MM.1S (cell line): ENCODE measurements at regions not wholly inside any gene's neighbourhood (a gene's known extent, or its start where the extent isn't known, plus 50 kb on each side); places are given as distances from the start of the nearest gene placed in this dataset.

Experiments used
- DNase-seq: peaks from one replicate; pipeline ENCODE4 v3.0.0-alpha.2; 2015
- H2AFZ ChIP-seq: fragments of 300-600 bp; sonication (generic); 2 replicates; pipeline ENCODE4 v1.6.0; 2016; ENCODE audit warnings: antibody characterized with exemption, low read length
- H3F3A ChIP-seq: fragments of 300-600 bp; sonication (generic); 2 replicates; pipeline ENCODE4 v1.6.1; 2016; ENCODE audit warnings: mild to moderate bottlenecking, antibody characterized with exemption, low read length, moderate library complexity, mixed read lengths; ENCODE audit not compliant: insufficient read depth
- H3K27ac ChIP-seq: fragments of 300-600 bp; sonication (generic); 2 replicates; pipeline ENCODE4 v1.5.1; 2016; ENCODE audit warnings: mild to moderate bottlenecking, low read length
- H3K27me3 ChIP-seq: fragments of 300-600 bp; sonication (generic); replicated peaks from 2 replicates; pipeline ENCODE4 v1.6.0; 2016; ENCODE audit warnings: low read length; ENCODE audit not compliant: insufficient read depth
- H3K36me3 ChIP-seq: fragments of 300-600 bp; sonication (generic); replicated peaks from 2 replicates; pipeline ENCODE4 v1.6.1; 2016; ENCODE audit warnings: mild to moderate bottlenecking, low read length, mixed read lengths; ENCODE audit not compliant: insufficient read depth
- H3K4me1 ChIP-seq: fragments of 300-600 bp; sonication (generic); 2 replicates; pipeline ENCODE4 v1.6.1; 2016; ENCODE audit warnings: low read length, mixed read lengths
- H3K4me2 ChIP-seq: fragments of 300-600 bp; sonication (generic); 2 replicates; pipeline ENCODE4 v1.6.0; 2016; ENCODE audit warnings: low read depth, low read length
- H3K4me3 ChIP-seq: fragments of 300-600 bp; sonication (generic); 2 replicates; pipeline ENCODE4 v1.5.1; 2016; ENCODE audit warnings: low read length, mixed read lengths
- H3K79me2 ChIP-seq: fragments of 300-600 bp; sonication (generic); 2 replicates; pipeline ENCODE4 v1.6.1; 2016; ENCODE audit warnings: mixed run types, low read length, mixed read lengths
- H3K9ac ChIP-seq: fragments of 300-600 bp; sonication (generic); 2 replicates; pipeline ENCODE4 v1.6.1; 2016; ENCODE audit warnings: low read length, mixed read lengths
- H3K9me2 ChIP-seq: fragments of 300-600 bp; sonication (generic); replicated peaks from 2 replicates; pipeline ENCODE4 v1.6.1; 2016; ENCODE audit warnings: mild to moderate bottlenecking, low read length, mixed read lengths; ENCODE audit not compliant: insufficient read depth
- H3K9me3 ChIP-seq: fragments of 300-600 bp; sonication (generic); replicated peaks from 2 replicates; pipeline ENCODE4 v1.6.1; 2016; ENCODE audit warnings: mild to moderate bottlenecking, low read length, mixed read lengths; ENCODE audit not compliant: insufficient read depth
- H4K20me1 ChIP-seq: fragments of 300-600 bp; sonication (generic); 2 replicates; pipeline ENCODE4 v1.6.1; 2016; ENCODE audit warnings: mild to moderate bottlenecking, low read length, moderate library complexity, mixed read lengths; ENCODE audit not compliant: insufficient read depth
- EZH2 ChIP-seq: fragments of 300-600 bp; sonication (generic); optimal IDR thresholded peaks from 2 replicates; pipeline ENCODE3; 2017; ENCODE audit warnings: low read depth, mild to moderate bottlenecking, antibody characterized with exemption, low read length, mixed read lengths
- EZH2phosphoT487 ChIP-seq: fragments of 300-600 bp; sonication (generic); IDR thresholded peaks from 2 replicates; pipeline ENCODE4 v1.6.1; 2018; ENCODE audit warnings: antibody characterized with exemption, low read length
- TF ChIP-seq, protein P1 (sequence below): fragments of 300-600 bp; sonication (generic); IDR thresholded peaks from 2 replicates; pipeline ENCODE4 v1.5.1; 2016; ENCODE audit warnings: antibody characterized with exemption, low read length, mixed read lengths

DNA sequence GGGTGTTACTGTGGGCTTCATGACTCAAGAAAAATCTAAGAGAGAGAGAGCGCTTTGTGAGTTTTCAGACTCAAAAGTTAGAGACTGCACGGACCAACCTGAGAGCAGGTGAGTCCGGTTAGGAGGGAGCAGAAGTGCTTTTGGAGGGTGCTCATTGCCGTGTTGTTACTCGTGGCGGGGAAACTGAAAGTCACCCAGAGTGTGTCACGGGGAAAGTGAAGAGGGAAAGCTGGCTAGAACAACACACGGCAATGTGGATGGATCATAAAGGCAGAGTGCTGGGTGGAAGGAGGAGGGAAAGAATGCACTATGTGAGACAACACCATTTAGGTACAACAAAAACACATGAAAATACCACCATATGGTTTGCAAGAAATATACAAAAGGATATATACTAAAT lies 112.3 kb downstream of the BDH1 start:
- Histone ChIP-seq H3K4me1 (no peaks in the 10 kb centered on the region), H3F3A (no peaks in the 10 kb centered on the region), H3K4me3 (no peak overlapping the region), H2AFZ (no peak overlapping the region), H3K4me2 (no peak overlapping the region), H3K9me3 (no peaks in the 10 kb centered on the region), H3K79me2 (no peaks in the 10 kb centered on the region), H4K20me1 (no peaks in the 10 kb centered on the region), H3K36me3 (no peaks in the 10 kb centered on the region), H3K27me3 (no peaks in the 10 kb centered on the region), H3K9ac (no peak overlapping the region), H3K27ac (no peak overlapping the region), H3K9me2 (no peaks in the 10 kb centered on the region)
- DNase-seq = no peak
- TF ChIP-seq EZH2phosphoT487 (no peak), EZH2 (no peak)
- TF ChIP-seq, protein P1, sequence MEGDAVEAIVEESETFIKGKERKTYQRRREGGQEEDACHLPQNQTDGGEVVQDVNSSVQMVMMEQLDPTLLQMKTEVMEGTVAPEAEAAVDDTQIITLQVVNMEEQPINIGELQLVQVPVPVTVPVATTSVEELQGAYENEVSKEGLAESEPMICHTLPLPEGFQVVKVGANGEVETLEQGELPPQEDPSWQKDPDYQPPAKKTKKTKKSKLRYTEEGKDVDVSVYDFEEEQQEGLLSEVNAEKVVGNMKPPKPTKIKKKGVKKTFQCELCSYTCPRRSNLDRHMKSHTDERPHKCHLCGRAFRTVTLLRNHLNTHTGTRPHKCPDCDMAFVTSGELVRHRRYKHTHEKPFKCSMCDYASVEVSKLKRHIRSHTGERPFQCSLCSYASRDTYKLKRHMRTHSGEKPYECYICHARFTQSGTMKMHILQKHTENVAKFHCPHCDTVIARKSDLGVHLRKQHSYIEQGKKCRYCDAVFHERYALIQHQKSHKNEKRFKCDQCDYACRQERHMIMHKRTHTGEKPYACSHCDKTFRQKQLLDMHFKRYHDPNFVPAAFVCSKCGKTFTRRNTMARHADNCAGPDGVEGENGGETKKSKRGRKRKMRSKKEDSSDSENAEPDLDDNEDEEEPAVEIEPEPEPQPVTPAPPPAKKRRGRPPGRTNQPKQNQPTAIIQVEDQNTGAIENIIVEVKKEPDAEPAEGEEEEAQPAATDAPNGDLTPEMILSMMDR = no peak

DNA sequence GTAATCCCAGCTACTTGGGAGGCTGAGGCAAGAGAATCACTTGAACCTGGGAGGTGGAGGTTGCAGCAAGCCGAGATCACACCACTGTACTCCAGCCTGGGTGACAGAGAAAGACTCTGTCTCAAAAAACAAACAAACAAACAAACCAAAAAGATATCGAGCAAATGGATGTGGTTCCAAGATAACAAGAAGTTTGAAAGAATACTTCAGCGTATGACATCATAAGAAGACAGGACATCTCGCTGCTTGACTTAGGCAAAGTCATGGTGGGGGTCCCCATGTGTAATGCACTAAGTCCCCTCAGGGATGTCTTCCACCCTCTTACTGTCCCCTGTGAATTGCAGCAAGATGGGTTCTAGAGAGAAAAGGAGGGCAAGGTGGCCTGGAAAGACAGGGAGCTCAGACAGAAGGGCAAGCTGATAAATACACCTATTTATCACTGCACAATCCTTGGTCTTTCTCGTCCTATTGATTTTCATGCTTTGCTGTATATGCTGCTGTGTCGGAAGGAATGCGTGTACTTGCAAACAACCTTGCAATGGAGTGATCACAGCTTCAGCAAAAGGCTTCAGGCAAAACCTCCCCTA lies 115.0 kb downstream of the BDH1 start:
- Histone ChIP-seq H3K27me3 (no peaks in the 10 kb centered on the region), H3F3A (no peaks in the 10 kb centered on the region), H3K79me2 (no peaks in the 10 kb centered on the region), H3K4me2 (no peak overlapping the region), H3K4me3 (no peak overlapping the region), H3K9ac (no peak overlapping the region), H3K27ac (no peak overlapping the region), H3K36me3 (no peaks in the 10 kb centered on the region), H3K4me1 (no peaks in the 10 kb centered on the region), H3K9me3 (no peaks in the 10 kb centered on the region), H3K9me2 (no peaks in the 10 kb centered on the region), H2AFZ (no peak overlapping the region), H4K20me1 (no peaks in the 10 kb centered on the region)
- TF ChIP-seq, protein P1 = no peak
- TF ChIP-seq EZH2phosphoT487 = no peak
- DNase-seq = no peak

DNA sequence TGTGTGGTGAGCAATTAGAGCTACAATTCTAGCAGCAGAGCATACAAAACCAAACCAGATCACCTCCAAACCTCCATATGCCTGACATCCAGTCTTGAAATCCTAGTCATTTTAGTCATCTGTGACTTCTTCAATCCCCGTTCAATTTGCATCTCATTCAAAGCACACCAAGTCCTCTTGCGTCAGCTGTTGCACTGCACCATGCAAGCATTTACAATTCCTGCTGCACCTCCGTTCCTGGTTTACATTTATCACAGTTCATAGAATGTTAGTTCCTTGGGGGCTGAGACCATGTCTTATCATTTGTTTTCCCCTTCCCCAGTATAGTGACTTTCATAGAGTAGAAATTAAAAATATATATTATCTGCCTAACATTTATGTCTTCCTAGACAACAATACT lies 116.9 kb downstream of the BDH1 start:
- Histone ChIP-seq H3K9me3 (no peaks in the 10 kb centered on the region), H3K4me2 (no peak overlapping the region), H3K9ac (no peak overlapping the region), H3K27ac (no peak overlapping the region), H3K36me3 (no peaks in the 10 kb centered on the region), H3K4me1 (no peaks in the 10 kb centered on the region), H3F3A (no peaks in the 10 kb centered on the region), H3K4me3 (no peak overlapping the region), H3K9me2 (no peaks in the 10 kb centered on the region), H2AFZ (no peak overlapping the region), H3K79me2 (no peaks in the 10 kb centered on the region), H4K20me1 (no peaks in the 10 kb centered on the region), H3K27me3 (no peaks in the 10 kb centered on the region)
- TF ChIP-seq EZH2 (no peak), EZH2phosphoT487 (no peak)
- TF ChIP-seq, protein P1 = no peak
- no peak for DNase-seq
